Breast epithelium (tissue), 4 donors: ENCODE measurements at regions not wholly inside any gene's neighbourhood (a gene's known extent, or its start where the extent isn't known, plus 50 kb on each side); places are given as distances from the start of the nearest gene placed in this dataset.

Source experiments
- DNase-seq, 2 donors: peaks; one replicate each; pipeline ENCODE4 v3.0.0-alpha.2; 2019; ENCODE audit warnings: low spot score in 2 of 2
- H3K27ac ChIP-seq, 2 donors: fragments of 200-600 bp; sonication (generic) in 1 of 2; one replicate each; pipeline ENCODE4 v1.5.1; 2016 to 2019; ENCODE audit warnings: mild to moderate bottlenecking in 1 of 2
- H3K27me3 ChIP-seq, 2 donors: fragments of 200-600 bp; sonication (generic) in 1 of 2; one replicate each; pipeline versions ENCODE4 v1.5.1 to v1.6.0; 2017 to 2019; ENCODE audit warnings: control low read depth in 1 of 2, mild to moderate bottlenecking in 1 of 2
- H3K36me3 ChIP-seq: fragments of 200-600 bp; one replicate; pipeline ENCODE4 v1.5.1; 2019
- H3K4me1 ChIP-seq, 2 donors: fragments of 200-600 bp; sonication (generic); one replicate each; pipeline ENCODE4 v1.5.1; 2016 to 2019; ENCODE audit warnings: control low read depth in 1 of 2
- H3K4me3 ChIP-seq, 3 donors: fragments of 200-600 bp; sonication (generic); 1 replicate in 2 of 3; 2 replicates in 1 of 3; pipeline ENCODE4 v1.5.1; 2016 to 2019; ENCODE audit warnings: mild to moderate bottlenecking in 3 of 3, moderate library complexity in 2 of 3
- H3K9me3 ChIP-seq, 2 donors: fragments of 200-600 bp; sonication (generic) in 1 of 2; one replicate each; pipeline ENCODE4 v1.5.1; 2016 to 2019; ENCODE audit warnings: control low read depth in 1 of 2
- CTCF ChIP-seq, 3 donors: fragments of 450-650 bp; IDR thresholded peaks; one replicate each; pipeline ENCODE4 v1.5.1; 2016 to 2017; ENCODE audit warnings: antibody characterized with exemption in 3 of 3, mild to moderate bottlenecking in 3 of 3, moderate library complexity in 3 of 3
- POLR2A ChIP-seq: fragments of 450-650 bp; IDR thresholded peaks from one replicate; pipeline ENCODE4 v1.6.1; 2016; ENCODE audit warnings: antibody characterized with exemption, mild to moderate bottlenecking, moderate library complexity
- POLR2AphosphoS5 ChIP-seq, 3 donors: sonication (generic); formaldehyde crosslinking; IDR thresholded peaks; one replicate each; pipeline ENCODE4 v1.6.1; 2017; ENCODE audit warnings: antibody characterized with exemption in 3 of 3
- intact Hi-C: fragments of 100-400 bp; cut with DNase I; formaldehyde crosslinking; loops from one replicate; pipeline ENCODE4 v1.15.1; 2023; ENCODE audit warnings: low total_unique reads

GRCh38 chr10:56975513-56975912, 614.5 kb upstream of the ZWINT start:
- no peak for TF ChIP-seq POLR2A
- TF ChIP-seq CTCF (IDR thresholded peaks at IDR 0.05) = no peak
- no peak for TF ChIP-seq POLR2AphosphoS5 (IDR thresholded peaks at IDR 0.05)
- Histone ChIP-seq H3K9me3 (peaks cover 5 to 6% of the 10 kb centered on the region in 2 donors), H3K27ac (no peak overlapping the region), H3K4me1 (no peaks in the 10 kb centered on the region), H3K36me3 (no peaks in the 10 kb centered on the region), H3K27me3 (no peaks in the 10 kb centered on the region), H3K4me3 (no peak overlapping the region)
- no peak for DNase-seq
- intact Hi-C loops = no loop called here

GRCh38 chr10:56973766-56974165, 612.7 kb upstream of the ZWINT start:
- TF ChIP-seq POLR2AphosphoS5 (IDR thresholded peaks at IDR 0.05) = no peak
- TF ChIP-seq CTCF (IDR thresholded peaks at IDR 0.05) = no peak
- TF ChIP-seq POLR2A = no peak
- intact Hi-C loops = no loop called here

GRCh38 chr10:56943221-56943755, 582.2 kb upstream of the ZWINT start:
- Histone ChIP-seq H3K4me3 (no peak overlapping the region), H3K36me3 (no peaks in the 10 kb centered on the region), H3K27ac (no peak overlapping the region), H3K27me3 (no peaks in the 10 kb centered on the region), H3K9me3 (peaks cover 0 to 9% of the 10 kb centered on the region in 2 donors), H3K4me1 (no peaks in the 10 kb centered on the region)
- TF ChIP-seq POLR2AphosphoS5 (IDR thresholded peaks at IDR 0.05) = no peak
- no peak for TF ChIP-seq POLR2A
- intact Hi-C loops = no loop called here
- DNase-seq = no peak

More at GRCh38 chr10:56973766-56974165, 612.7 kb upstream of the ZWINT start:
- H3K27me3 ChIP-seq = no peaks in the 10 kb centered on the region
- no peak overlapping the region for H3K4me3 ChIP-seq
- H3K4me1 ChIP-seq = no peaks in the 10 kb centered on the region
- H3K9me3 ChIP-seq = peaks cover 5 to 6% of the 10 kb centered on the region in 2 donors
- no peak overlapping the region for H3K27ac ChIP-seq
- no peak for DNase-seq
- no peaks in the 10 kb centered on the region for H3K36me3 ChIP-seq

- intact Hi-C loops = no loop called here
- H3K4me3 ChIP-seq = no peak overlapping the region
- H3K4me1 ChIP-seq = no peaks in the 10 kb centered on the region
- H3K27ac ChIP-seq = no peak overlapping the region
- no peaks in the 10 kb centered on the region for H3K27me3 ChIP-seq
- TF ChIP-seq POLR2AphosphoS5 (IDR thresholded peaks at IDR 0.05) (no peak), CTCF (IDR thresholded peaks at IDR 0.05) (no peak), POLR2A (no peak)
- no peak for DNase-seq
- no peaks in the 10 kb centered on the region for H3K36me3 ChIP-seq
- H3K9me3 ChIP-seq = peaks cover 10 to 18% of the 10 kb centered on the region in 2 donors
Observed at GRCh38 chr10:56934515-56934914, 573.5 kb upstream of the ZWINT start.

- Histone ChIP-seq H3K4me1 (no peaks in the 10 kb centered on the region), H3K36me3 (no peaks in the 10 kb centered on the region), H3K9me3 (peaks cover 4 to 17% of the 10 kb centered on the region in 2 donors), H3K4me3 (no peak overlapping the region), H3K27me3 (no peaks in the 10 kb centered on the region), H3K27ac (no peak overlapping the region)
- TF ChIP-seq POLR2AphosphoS5 (IDR thresholded peaks at IDR 0.05) (no peak), POLR2A (no peak), CTCF (IDR thresholded peaks at IDR 0.05) (no peak)
- intact Hi-C loops = no loop called here
- DNase-seq = no peak
Observed at GRCh38 chr10:56928714-56929113, 567.7 kb upstream of the ZWINT start.

- H3K27me3 ChIP-seq = no peaks in the 10 kb centered on the region
- no peak overlapping the region for H3K27ac ChIP-seq
- DNase-seq = no peak
- no peak overlapping the region for H3K4me3 ChIP-seq
- H3K4me1 ChIP-seq = no peaks in the 10 kb centered on the region
- no peaks in the 10 kb centered on the region for H3K36me3 ChIP-seq
- intact Hi-C loops = no loop called here
- no peak for TF ChIP-seq CTCF (IDR thresholded peaks at IDR 0.05)
- TF ChIP-seq POLR2AphosphoS5 (IDR thresholded peaks at IDR 0.05) = no peak
- TF ChIP-seq POLR2A = no peak
- peaks cover 4 to 19% of the 10 kb centered on the region in 2 donors for H3K9me3 ChIP-seq
Observed at GRCh38 chr10:56927701-56928100, 566.6 kb upstream of the ZWINT start.
